Gastrocnemius medialis (tissue), 4 donors: ENCODE measurements at regions not wholly inside any gene's neighbourhood (a gene's known extent, or its start where the extent isn't known, plus 50 kb on each side); places are given as distances from the start of the nearest gene placed in this dataset.

Source experiments
- CTCF ChIP-seq, 5 experiments: fragments of 450-650 bp in 3 of 5; fragments of 200-600 bp in 2 of 5; sonication (generic) in 2 of 5; IDR thresholded peaks in 4 of 5; conservative IDR thresholded peaks in 1 of 5; 1 replicate in 4 of 5; 2 replicates in 1 of 5; pipeline ENCODE4 v1.5.1; 2016 to 2019; ENCODE audit warnings: antibody characterized with exemption in 5 of 5, mild to moderate bottlenecking in 3 of 5, moderate library complexity in 3 of 5
- POLR2A ChIP-seq, 2 donors: fragments of 450-650 bp; IDR thresholded peaks; one replicate each; pipeline ENCODE4 v1.6.1; 2017; ENCODE audit warnings: antibody characterized with exemption in 2 of 2, mild to moderate bottlenecking in 2 of 2, moderate library complexity in 2 of 2

GRCh38 chr20:40154514-40154913, 534.5 kb downstream of the MAFB start:
- no peak for TF ChIP-seq CTCF (IDR thresholded peaks at IDR 0.05 in 4 of 5, conservative IDR thresholded peaks at IDR 0.05 in 1 of 5)
- TF ChIP-seq POLR2A (IDR thresholded peaks at IDR 0.05): no peak
